D721Med (cell line): ENCODE measurements at regions not wholly inside any gene's neighbourhood (a gene's known extent, or its start where the extent isn't known, plus 50 kb on each side); places are given as distances from the start of the nearest gene placed in this dataset.

Experiments
- DNase-seq: peaks from one replicate; pipeline ENCODE4 v3.0.0; 2011; ENCODE audit warnings: low spot score; ENCODE audit not compliant: insufficient read length
- FAIRE-seq: peaks from 2 replicates; lab custom pipeline; 2011; peaks lifted over from hg19 to GRCh38; lab: Jason Lieb, UNC
- TF ChIP-seq, protein P1 (sequence below): IDR thresholded peaks from 2 replicates; pipeline ENCODE4 v1.5.1; 2012; ENCODE audit warnings: mild to moderate bottlenecking, control low read depth; ENCODE audit not compliant: insufficient read depth; ENCODE audit errors: missing control alignments

DNA sequence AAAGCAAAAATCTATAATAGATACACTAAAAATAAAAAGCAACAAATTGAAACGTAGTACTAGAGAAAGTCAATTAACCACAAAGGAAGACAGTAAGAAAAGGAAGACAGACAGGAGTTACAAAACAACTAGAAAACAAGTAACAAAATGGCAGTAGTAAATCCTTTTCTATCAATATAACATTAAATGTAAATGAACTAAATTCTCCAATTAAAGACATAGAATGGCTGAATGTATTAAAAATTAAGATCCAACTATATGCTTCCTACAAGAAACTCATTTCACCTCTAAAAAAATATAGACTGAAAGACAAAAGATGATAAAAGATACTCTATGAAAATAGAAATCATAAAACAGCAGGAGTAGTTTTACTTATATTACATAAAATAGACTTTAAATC, 79.1 kb downstream of the CTH start:
- TF ChIP-seq, protein P1, sequence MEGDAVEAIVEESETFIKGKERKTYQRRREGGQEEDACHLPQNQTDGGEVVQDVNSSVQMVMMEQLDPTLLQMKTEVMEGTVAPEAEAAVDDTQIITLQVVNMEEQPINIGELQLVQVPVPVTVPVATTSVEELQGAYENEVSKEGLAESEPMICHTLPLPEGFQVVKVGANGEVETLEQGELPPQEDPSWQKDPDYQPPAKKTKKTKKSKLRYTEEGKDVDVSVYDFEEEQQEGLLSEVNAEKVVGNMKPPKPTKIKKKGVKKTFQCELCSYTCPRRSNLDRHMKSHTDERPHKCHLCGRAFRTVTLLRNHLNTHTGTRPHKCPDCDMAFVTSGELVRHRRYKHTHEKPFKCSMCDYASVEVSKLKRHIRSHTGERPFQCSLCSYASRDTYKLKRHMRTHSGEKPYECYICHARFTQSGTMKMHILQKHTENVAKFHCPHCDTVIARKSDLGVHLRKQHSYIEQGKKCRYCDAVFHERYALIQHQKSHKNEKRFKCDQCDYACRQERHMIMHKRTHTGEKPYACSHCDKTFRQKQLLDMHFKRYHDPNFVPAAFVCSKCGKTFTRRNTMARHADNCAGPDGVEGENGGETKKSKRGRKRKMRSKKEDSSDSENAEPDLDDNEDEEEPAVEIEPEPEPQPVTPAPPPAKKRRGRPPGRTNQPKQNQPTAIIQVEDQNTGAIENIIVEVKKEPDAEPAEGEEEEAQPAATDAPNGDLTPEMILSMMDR = no peak
- DNase-seq (no peak), FAIRE-seq (no peak)

DNA sequence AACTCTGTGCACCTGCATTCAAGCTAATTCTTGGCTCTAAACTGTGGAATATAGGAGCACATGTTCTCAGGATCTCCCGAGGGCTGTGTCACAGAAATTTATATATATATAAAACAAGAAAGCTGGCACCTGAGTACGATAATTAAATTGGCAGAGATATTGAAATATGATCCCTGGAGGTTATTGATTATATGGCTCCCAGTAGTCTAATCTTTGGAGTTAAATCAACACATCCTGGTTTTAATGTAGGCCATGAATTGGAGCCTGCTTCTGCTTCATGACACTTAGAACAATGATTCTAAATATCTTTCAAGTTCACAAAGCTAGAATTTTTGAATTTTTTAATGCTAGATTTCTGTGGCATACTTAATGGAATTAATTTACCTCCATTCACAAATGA, 84.3 kb downstream of the CTH start:
- TF ChIP-seq, protein P1 = no peak
- DNase-seq = no peak
- no peak for FAIRE-seq

DNA sequence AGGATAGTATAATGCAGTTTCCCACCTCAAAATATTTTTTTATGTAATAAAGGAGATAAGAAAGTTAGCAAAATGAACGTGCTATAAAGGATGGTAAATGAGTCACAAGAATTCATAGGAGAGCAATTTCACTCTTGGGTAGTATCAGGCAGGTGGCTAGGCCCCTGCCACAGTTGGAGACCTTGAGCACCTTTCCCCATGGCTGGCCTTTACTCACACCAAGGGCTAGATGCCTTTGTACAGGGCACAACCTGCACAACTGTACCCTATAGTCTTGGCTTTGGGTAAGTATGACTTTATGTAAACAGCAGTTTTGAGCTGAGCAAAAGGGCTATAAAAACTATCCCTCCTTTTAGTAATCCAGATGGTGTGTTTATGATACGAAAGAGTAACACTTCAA, 85.1 kb downstream of the CTH start:
- DNase-seq = no peak
- no peak for FAIRE-seq
- TF ChIP-seq, protein P1 = no peak

DNA sequence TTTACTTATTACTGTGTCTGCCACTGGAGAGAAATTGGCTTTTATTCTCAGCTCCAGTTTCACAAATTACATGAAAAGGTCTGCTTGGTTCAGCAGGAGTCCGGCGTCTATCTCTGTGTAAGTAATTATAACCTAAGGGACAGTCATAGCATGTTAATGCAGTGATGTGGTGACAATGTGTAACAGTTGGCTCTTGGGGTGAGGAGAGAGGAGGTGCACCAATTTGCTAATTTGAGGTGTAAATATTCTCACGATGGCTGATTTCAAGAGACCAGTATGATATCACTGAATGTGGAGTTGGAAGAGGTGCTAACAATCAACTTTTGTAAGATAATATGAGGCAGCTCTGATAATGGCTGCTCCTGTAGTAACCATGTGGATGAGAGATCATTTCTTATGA, 86.1 kb downstream of the CTH start:
- no peak for FAIRE-seq
- no peak for DNase-seq
- TF ChIP-seq, protein P1 = no peak

DNA sequence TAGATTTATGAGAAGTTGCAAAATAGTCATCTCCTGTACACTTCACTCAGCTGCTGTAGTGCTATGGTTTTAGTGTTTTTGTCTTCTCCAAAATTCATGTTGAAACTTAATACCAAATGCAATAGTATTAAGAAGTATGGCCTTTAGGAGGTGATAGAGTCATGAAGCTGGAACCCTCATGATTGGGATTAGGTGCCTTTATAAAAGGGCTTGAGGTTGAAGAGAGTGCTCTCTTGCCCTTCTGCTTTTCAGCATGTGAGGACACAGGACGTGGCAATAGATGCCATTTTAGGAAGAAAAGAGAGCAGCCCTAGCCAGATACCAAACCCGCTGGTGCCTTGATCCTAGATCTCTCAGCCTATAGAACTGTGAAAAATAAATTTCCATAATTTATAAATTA, 87.6 kb downstream of the CTH start:
- FAIRE-seq = no peak
- TF ChIP-seq, protein P1 = no peak
- no peak for DNase-seq

DNA sequence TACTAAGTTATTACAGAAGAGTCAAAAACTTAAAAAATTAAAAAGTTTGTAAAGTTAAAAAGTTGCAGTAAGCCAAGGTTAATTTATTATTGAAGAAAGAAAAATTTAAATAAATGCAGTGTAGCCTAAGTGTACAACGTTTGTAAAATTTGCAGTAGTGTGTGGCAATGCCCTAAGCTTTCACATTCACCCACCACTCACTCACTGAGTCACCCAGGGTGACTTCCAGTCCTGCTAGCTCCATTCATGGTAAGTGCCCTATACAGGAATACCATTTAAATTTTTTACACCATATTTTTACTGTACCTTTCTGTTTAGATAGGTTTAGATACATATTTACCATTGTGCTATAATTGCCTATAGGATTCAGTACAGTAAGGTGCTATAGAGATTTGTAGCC, 88.6 kb downstream of the CTH start:
- FAIRE-seq = no peak
- TF ChIP-seq, protein P1 = no peak
- DNase-seq = no peak

DNA sequence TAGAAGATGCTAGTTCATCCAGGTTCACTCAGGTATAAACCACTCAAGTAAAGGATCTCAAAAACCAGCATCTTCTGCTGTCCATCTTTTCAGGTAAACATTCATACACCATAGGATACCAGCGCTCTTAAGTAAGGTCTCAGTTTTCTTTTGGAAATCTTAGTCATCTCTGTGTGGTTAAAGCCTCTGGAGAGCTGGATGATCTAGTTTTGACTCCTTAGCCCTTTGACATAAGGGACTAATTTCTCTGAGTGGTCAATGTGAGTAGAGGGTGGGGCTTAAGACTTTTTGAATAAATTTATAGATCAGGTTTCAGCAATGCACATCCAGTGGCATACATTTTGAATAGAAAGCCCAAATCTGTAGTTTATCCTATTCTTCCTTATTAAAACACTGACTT, 92.3 kb downstream of the CTH start:
- FAIRE-seq (no peak), DNase-seq (no peak)
- TF ChIP-seq, protein P1 = no peak
